NCI-H2081 treated with DMSO at 0.1 percent for 48 hours (cell line): ENCODE measurements at regions not wholly inside any gene's neighbourhood (a gene's known extent, or its start where the extent isn't known, plus 50 kb on each side); places are given as distances from the start of the nearest gene placed in this dataset.
"Not testable (repeated sequence)": the region's sequence is repeated elsewhere in the genome, so short reads cannot be mapped to it uniquely, and the experiment has no call there.

Experiments
- DNase-seq: peaks from one replicate; lab custom pipeline; 2025; lab: John Stamatoyannopoulos, UW

- DNase-seq, result no peak
These were observed 83.1 kb upstream of the LYPLAL1 start for GRCh38 chr1:219090607-219091006.

GRCh38 chr1:219092206-219092605 lies 81.5 kb upstream of the LYPLAL1 start:
- no peak for DNase-seq

DNA sequence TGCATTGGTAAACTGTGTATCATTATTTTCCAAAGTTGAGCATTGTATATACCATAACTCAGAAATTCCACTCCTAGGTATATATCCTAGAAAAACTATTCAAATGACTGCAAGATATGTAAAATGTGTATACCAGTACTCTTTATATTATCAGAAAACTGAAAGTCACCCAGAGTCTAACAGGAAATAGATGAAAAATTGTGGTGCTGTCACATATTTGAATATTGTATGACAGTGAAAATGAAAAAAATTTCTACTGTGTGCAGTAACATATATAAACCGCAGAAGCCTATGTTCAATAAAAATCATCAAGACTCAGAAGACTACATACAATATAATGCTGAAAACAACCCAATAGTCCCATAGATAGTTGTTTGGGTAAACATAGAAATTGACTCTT lies 74.4 kb upstream of the LYPLAL1 start:
- DNase-seq, result no peak

DNA sequence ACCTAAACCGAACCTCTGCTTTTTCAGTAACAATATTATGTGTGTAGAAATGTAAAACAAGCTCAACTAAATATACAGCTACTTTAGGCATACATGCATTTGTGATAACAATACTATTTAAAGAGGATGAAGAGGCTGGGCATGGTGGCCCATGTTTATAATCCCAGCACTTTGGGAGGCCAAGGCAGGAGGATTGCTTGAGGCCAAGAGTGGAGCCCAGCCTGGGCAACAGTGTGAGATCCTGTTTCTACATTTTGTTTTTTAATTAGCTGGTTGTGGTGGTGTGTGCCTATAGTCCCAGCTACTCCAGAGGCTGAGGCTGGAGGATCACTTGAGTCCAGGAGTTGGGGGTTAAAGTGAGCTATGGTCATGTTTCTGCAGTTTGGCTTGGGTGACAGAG lies 73.6 kb upstream of the LYPLAL1 start:
- DNase-seq, result no peak

DNA sequence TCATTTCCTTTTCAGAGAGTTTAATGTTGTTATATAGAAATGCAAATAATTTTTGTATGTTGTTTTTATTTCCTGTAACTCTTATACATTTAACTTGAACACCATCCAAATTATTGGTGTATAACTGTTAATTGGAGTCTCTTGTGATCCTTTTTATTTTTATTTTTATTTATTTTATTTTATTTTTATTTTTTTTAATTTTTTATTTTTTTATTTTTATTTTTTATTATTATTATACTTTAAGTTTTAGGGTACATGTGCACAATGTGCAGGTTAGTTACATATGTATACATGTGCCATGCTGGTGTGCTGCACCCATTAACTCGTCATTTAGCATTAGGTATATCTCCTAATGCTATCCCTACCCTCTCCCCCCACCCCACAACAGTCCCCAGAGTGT lies 71.2 kb upstream of the LYPLAL1 start:
- DNase-seq, result not testable (repeated sequence)

- no peak for DNase-seq
These were observed 67.8 kb upstream of the LYPLAL1 start for GRCh38 chr1:219105893-219106292.

GRCh38 chr1:219109424-219110018 lies 64.2 kb upstream of the LYPLAL1 start:
- DNase-seq, result no peak

DNA sequence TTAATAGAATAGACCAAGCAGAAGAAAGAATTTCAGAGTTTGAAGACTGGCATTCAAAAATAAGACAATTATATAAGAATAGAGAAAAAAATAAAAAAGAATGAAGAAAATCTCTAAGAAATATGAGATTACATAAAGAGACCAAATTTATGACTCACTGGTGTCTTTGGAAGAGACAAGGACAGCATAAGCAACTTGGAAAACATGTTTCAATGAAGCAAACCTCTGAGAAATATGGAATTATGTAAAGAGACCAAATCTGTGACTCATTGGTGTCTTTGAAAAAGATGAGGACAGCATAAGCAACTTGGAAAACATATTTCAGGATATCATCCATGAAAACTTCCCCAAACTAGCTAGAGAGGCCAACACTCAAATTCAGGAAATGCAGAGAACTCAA lies 60.4 kb upstream of the LYPLAL1 start:
- DNase-seq, result no peak

DNA sequence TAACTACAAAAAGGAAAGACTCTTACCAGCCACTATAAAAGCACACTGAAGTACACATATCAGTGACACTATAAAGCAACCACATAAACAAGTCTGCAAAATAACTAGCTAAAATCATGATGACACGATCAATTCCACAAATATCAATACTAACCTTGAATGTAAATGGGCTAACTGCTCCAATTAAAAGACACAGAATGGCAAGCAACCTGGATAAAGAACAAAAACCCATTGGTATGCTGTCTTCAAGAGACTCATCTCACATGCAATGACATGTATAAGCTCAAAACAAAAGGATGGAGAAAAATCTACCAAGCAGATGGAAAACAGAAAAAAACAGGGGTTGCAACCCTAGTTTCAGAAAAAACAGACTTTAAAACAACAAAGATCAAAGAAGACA lies 59.7 kb upstream of the LYPLAL1 start:
- DNase-seq, result no peak

DNA sequence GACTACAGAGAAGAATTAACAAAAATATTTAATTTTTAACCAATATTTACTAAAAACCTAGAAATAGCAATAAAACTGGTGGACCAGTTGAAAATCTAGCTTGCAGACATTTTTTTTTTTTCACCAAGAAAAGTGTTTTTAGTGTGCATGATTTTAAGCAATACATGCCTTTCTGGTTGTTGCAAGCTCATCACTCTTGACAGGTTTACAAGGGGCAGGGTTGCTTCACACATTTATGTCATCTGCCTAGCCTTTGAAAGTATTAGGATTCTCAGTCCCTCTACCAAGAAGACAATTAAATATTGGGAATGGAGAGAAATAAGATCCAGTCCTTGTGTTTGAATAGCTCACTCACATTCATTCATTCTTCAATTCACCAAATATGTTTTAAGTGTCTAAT lies 53.8 kb upstream of the LYPLAL1 start:
- DNase-seq, result no peak

- DNase-seq, result no peak
These were observed 52.8 kb upstream of the LYPLAL1 start for GRCh38 chr1:219120624-219121544.

DNA sequence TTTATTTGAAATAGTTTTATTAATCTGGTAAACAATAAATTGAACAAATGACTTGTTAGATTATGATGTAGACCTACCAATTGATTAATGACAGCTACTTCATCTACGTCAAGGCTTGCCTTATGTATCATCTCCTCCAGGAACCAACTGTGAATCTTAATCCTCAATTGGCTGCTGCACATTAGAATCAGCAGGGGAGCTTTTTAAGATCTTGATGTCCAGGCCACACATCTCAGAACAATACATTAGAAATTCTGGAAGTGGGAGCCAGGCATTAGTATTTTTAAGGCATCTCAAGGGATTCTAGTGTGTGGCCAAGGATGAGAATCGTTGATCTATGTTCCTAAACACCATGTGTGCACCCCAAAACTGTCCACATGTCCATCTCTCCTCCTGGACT lies 52.0 kb upstream of the LYPLAL1 start:
- no peak for DNase-seq

DNA sequence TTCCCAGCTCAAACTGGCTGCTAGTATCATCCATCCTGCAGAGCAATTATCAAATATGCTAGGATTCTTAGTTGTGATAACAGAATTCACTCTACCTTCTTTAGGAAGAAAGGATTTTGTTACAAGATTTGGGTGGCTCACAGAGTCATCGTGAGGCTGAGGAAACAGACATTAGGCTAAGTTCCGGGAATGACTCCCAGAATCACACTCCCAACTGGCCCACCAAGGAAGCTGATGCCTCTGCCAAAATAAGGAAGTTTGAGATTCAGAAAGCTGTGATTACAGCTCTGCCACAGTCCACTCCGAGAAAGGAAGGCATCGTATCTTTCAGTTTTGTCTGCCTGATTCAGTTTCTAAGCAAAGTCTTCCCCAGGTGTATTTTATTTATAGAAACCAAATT lies 50.6 kb upstream of the LYPLAL1 start:
- no peak for DNase-seq
